ENCODE measurements at regions not wholly inside any gene's neighbourhood (a gene's known extent, or its start where the extent isn't known, plus 50 kb on each side); places are given as distances from the start of the nearest gene placed in this dataset.

DNA sequence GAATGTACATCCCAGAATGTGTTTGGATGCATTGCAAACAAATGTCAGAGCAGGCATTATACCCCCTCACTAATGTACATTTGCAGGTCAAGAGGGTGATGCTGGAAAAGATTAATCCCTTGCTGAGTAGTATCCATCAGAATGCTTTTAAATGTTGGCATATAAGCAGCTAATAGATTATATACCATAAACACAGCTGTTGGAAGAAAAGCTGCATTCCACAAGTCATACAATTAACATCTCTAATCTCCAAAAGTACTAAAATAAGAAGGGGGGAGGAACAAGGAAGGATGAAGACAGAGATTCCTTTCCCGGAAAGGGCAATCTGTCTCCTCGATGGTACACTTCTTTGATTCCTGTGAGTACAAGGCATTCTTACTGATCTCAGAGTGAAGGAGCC, 445.7 kb upstream of the CDIN1 start:
- POLR2A ChIA-PET (ENCODE audit: unreplicated experiment) = no interaction called here
- no peaks in the 10 kb centered on the region for H3K9me3 ChIP-seq (ENCODE audit: control insufficient read depth, insufficient read depth, low read length)
- H2BK20ac ChIP-seq (ENCODE audit: low read depth, low read length) = peak overlapping the region; percentile 27; the same call in 1 of the 2 replicates
- WGBS, 2 experiments (ENCODE audit: extremely low coverage in 2 of 2, insufficient read length in 1 of 2) = no CpG with 5 or more reads among the region's 2 CpGs
- H2AFZ ChIP-seq (replicated peaks; ENCODE audit: low read length, poor library complexity) = no peak overlapping the region
- H3K4me2 ChIP-seq (ENCODE audit: low read depth, low read length) = peak overlapping the region; percentile 8; the same call in 1 of the 2 replicates
- TF ChIP-seq MAFK (IDR thresholded peaks at IDR 0.05; ENCODE audit: low read depth, low read length) = no peak
- no peak for TF ChIP-seq POLR2A (IDR thresholded peaks at IDR 0.05; ENCODE audit: low read depth, low read length)
- no peak for TF ChIP-seq NFE2L2 (IDR thresholded peaks at IDR 0.05; ENCODE audit: low read depth, low read length)
- TF ChIP-seq, protein P1, sequence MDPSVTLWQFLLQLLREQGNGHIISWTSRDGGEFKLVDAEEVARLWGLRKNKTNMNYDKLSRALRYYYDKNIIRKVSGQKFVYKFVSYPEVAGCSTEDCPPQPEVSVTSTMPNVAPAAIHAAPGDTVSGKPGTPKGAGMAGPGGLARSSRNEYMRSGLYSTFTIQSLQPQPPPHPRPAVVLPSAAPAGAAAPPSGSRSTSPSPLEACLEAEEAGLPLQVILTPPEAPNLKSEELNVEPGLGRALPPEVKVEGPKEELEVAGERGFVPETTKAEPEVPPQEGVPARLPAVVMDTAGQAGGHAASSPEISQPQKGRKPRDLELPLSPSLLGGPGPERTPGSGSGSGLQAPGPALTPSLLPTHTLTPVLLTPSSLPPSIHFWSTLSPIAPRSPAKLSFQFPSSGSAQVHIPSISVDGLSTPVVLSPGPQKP (IDR thresholded peaks at IDR 0.05; ENCODE audit: borderline replicate concordance, low read depth, low read length) = no peak
- no peak for TF ChIP-seq CHD1 (IDR thresholded peaks at IDR 0.05; ENCODE audit: low read depth, low read length)
- TF ChIP-seq CEBPB (IDR thresholded peaks at IDR 0.05; ENCODE audit: low read depth, low read length) = no peak
- TF ChIP-seq FOS (IDR thresholded peaks at IDR 0.05; ENCODE audit: low read depth, low read length) = no peak
- no peak for TF ChIP-seq RCOR1 (IDR thresholded peaks at IDR 0.05; ENCODE audit: insufficient replicate concordance, low read length)
- no peak overlapping the region for H3K56ac ChIP-seq (ENCODE audit: extremely low read depth, insufficient read depth, low read length)
- H3K4me3 ChIP-seq (ENCODE audit: insufficient read depth, low read depth, low read length) = no peak overlapping the region
- H2BK15ac ChIP-seq (ENCODE audit: low read depth, low read length) = no peak overlapping the region; the same call in 2 of the 3 replicates
- dilution Hi-C loops (cut with HindIII; ENCODE audit: low sequenced_read_pairs, unreplicated experiment) (no loop called here), intact Hi-C loops (cut with micrococcal nuclease) (loop anchor here (10.0 kb wide), 1 partner anchor 379 kb away; no protein-coding TSS in a partner anchor), in situ Hi-C loops (cut with MboI; ENCODE audit: low sequenced_read_pairs) (no loop called here)
- H3K27ac ChIP-seq (ENCODE audit: insufficient read depth, low read length) = 0 out of 2 replicates have a peak overlapping the region, but pooled peaks have one; percentile 2
- no peak overlapping the region for H3K9ac ChIP-seq (ENCODE audit: low read depth, low read length)
- H3K9me1 ChIP-seq (ENCODE audit: insufficient read depth, low read length) = no peaks in the 10 kb centered on the region
- peak overlapping the region; percentile 33; the same call in 1 of the 2 replicates for H2BK120ac ChIP-seq (ENCODE audit: low read depth, low read length)
- H3K14ac ChIP-seq (replicated peaks; ENCODE audit: low read depth, low read length) = no peak overlapping the region; the same call in 1 of the 2 replicates
- peak overlapping the region; percentile 3; the same call in 1 of the 2 replicates for H3K4ac ChIP-seq (ENCODE audit: low read depth, low read length)
- CTCF ChIA-PET = interaction anchor here (0.6 to 0.8 kb wide), 2 partner anchors 370 to 382 kb away, joined by 3 read pairs; no protein-coding TSS in a partner anchor
- H3K79me1 ChIP-seq (ENCODE audit: low read depth in 1 of 2, low read length in 2 of 2) = no peaks in the 10 kb centered on the region
- peaks cover 8% of the 10 kb centered on the region for H3K4me1 ChIP-seq (ENCODE audit: control insufficient read depth, insufficient read depth, low read length)
- H4K8ac ChIP-seq (ENCODE audit: low read depth in 2 of 2, low read length in 2 of 2) = peak overlapping the region in 1 of 2 experiments; percentile 11; a peak in 1 of 4 replicates
- no peaks in the 10 kb centered on the region for H3K36me3 ChIP-seq (ENCODE audit: control insufficient read depth, insufficient read depth, low read length)
- H2BK5ac ChIP-seq (ENCODE audit: low read depth, low read length, poor library complexity, severe bottlenecking) = peak overlapping the region; percentile 63
- H4K5ac ChIP-seq (ENCODE audit: low read depth, low read length) = peak overlapping the region; percentile 18; the same call in 1 of the 2 replicates
- BruUV-seq (replicated peaks) = no TSS peak
- peak overlapping the region; percentile 24; the same call in 1 of the 2 replicates for H3K18ac ChIP-seq (ENCODE audit: low read depth, low read length)
- no peak overlapping the region for H3K23ac ChIP-seq (ENCODE audit: low read depth, low read length)
- no peak overlapping the region for H2AK5ac ChIP-seq (ENCODE audit: low read depth, low read length)
- DNase-seq (peak; percentile 53), ATAC-seq (ENCODE audit: low read depth) (peak; percentile 70)
- H4K91ac ChIP-seq (ENCODE audit: insufficient read depth, low read depth, low read length) = no peak overlapping the region
- H2AK9ac ChIP-seq (replicated peaks; ENCODE audit: low read depth, low read length, poor library complexity) = no peak overlapping the region
- H3K27me3 ChIP-seq (ENCODE audit: control insufficient read depth, insufficient read depth, low read length) = no peaks in the 10 kb centered on the region
- H4K20me1 ChIP-seq (ENCODE audit: insufficient read depth, low read length) = no peaks in the 10 kb centered on the region

All from IMR-90 (cell line).